Natural killer cell treated with Interleukin-12 subunit alpha and Interleukin-12 subunit beta and Interleukin-15 and Interleukin-18, amount 100 ng/mL, for 72 hours (primary cell): ENCODE measurements at regions not wholly inside any gene's neighbourhood (a gene's known extent, or its start where the extent isn't known, plus 50 kb on each side); places are given as distances from the start of the nearest gene placed in this dataset.
A peak's percentile ranks its signal among the peaks of the same experiment; 100 is the strongest.
"Not testable (repeated sequence)": the region's sequence is repeated elsewhere in the genome, so short reads cannot be mapped to it uniquely, and the experiment has no call there.

Source experiments
- ATAC-seq, 2 donors: fragments of 150-1000 bp; cut with Tn5 transposase in 1 of 2; sonication (Bioruptor Pico), chemical (Tn5 transposase) in 1 of 2; 2 replicates each; pipeline ENCODE4 v1.10.0; 2021
- DNase-seq: peaks from one replicate; pipeline ENCODE4 v3.0.0; 2022; ENCODE audit warnings: low spot score
- H3K27ac Mint-ChIP-seq, 2 donors: 1 replicate in 1 of 2; 2 replicates in 1 of 2; pipeline ENCODE4 v1.8.0; 2022; ENCODE audit warnings: mixed read lengths in 2 of 2, mild to moderate bottlenecking in 1 of 2, moderate library complexity in 1 of 2
- H3K27me3 Mint-ChIP-seq, 2 donors: 1 replicate in 1 of 2; 2 replicates in 1 of 2; pipeline ENCODE4 v1.8.0; 2022; ENCODE audit warnings: mixed read lengths in 2 of 2
- H3K36me3 Mint-ChIP-seq: one replicate; pipeline ENCODE4 v1.8.0; 2022; ENCODE audit warnings: mixed read lengths
- H3K4me1 Mint-ChIP-seq, 2 donors: 1 replicate in 1 of 2; 2 replicates in 1 of 2; pipeline ENCODE4 v1.8.0; 2022; ENCODE audit warnings: low read depth in 2 of 2, mixed read lengths in 2 of 2, mild to moderate bottlenecking in 1 of 2
- H3K4me3 Mint-ChIP-seq: one replicate; pipeline ENCODE4 v1.8.0; 2022; ENCODE audit warnings: mixed read lengths
- H3K9me3 Mint-ChIP-seq: 2 replicates; pipeline ENCODE4 v1.8.0; 2022; ENCODE audit warnings: mixed read lengths

DNA sequence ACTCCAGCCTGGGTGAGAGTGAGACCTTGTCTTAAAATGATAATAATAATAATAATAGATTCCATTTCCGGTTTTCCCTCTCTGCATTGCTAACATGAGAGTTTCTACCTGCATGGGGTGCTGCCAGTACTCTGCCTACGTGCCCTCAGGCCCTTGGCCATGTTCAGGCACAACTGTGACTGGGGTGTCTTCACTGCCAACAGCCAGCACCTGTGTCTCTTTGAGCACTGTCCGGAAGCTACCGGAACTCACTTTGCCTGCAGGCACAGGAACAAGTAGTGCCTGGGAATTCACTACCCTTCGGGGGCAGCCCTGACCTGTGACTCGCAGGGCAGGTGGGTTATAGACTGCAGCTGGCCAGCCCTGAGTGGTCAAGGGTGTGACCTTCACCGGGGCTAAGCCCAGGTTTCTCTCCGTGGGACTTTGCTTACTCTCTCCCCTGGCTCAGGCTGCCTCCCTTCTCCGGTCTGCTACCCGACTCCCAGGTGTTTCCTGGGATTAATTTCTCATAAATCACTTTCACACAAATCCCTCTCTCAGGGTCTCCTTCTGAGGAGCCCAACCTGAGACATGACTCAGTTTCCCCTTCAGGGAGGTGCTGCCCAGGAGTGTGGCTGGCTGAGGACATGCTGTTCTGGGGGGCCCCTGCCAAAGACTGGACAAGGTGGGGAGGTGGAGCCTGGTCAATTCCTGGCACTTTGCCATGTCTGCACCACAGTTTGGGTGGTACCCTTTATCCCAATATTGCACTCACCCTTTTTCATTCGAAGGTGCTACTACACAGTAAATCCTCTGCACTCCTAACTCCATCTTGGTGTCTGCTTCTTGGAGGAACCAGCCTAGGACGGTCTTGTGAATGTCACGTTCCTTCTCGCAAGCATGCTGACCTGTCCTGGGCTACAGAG lies 79.5 kb upstream of the RALGAPA2 start:
- Mint-ChIP-seq H3K27ac (no peak overlapping the region), H3K4me3 (no peak overlapping the region), H3K27me3 (peaks cover 10 to 20% of the 10 kb centered on the region in 2 donors), H3K36me3 (no peaks in the 10 kb centered on the region), H3K9me3 (no peaks in the 10 kb centered on the region), H3K4me1 (no peaks in the 10 kb centered on the region)
- no peak for DNase-seq
- ATAC-seq = no peak

DNA sequence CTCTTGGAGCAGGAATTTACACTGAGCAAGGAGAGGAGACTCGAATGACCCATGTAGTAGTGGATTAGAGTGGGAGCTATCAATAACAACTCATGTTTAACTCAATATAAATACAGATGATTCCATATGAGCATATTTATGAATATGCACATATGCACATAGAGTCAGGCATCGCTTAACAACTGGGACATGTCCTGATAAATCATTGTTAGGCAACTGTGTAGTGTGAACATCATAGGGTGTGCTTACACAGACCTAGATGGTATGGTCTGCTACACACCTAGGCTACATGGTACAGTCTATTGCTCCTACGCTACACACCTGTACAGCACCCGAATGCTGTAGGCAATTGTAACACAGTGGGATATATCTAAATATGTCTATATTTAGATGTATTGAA lies 75.9 kb upstream of the RALGAPA2 start:
- ATAC-seq (no peak), DNase-seq (no peak)
- H3K9me3 Mint-ChIP-seq = no peaks in the 10 kb centered on the region
- H3K36me3 Mint-ChIP-seq = no peaks in the 10 kb centered on the region
- H3K4me3 Mint-ChIP-seq = no peak overlapping the region
- peaks cover 5 to 21% of the 10 kb centered on the region in 2 donors for H3K27me3 Mint-ChIP-seq
- H3K27ac Mint-ChIP-seq = no peak overlapping the region
- H3K4me1 Mint-ChIP-seq = no peaks in the 10 kb centered on the region

DNA sequence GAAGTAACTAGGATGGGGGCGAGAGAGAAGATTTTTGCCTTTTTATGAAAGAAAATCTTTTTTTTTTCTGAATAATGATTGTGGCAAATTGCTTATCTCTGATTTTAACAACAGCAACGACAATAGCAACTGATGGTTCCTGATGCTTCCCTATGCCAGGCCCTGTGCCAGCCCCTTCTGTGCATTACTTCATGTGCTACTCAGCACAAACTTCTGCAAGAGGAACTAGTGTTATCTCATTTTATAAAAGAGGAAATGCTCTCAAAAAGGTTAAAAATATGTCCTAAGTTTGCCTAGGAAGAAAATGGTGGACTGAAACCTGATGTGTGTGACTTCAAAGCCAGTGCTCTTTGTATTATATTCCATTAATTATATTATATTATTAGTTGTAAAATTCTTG lies 74.0 kb upstream of the RALGAPA2 start:
- DNase-seq (no peak), ATAC-seq (no peak)
- no peak overlapping the region for H3K27ac Mint-ChIP-seq
- H3K4me1 Mint-ChIP-seq = no peaks in the 10 kb centered on the region
- no peaks in the 10 kb centered on the region for H3K9me3 Mint-ChIP-seq
- H3K27me3 Mint-ChIP-seq = peaks cover 6 to 21% of the 10 kb centered on the region in 2 donors
- no peak overlapping the region for H3K4me3 Mint-ChIP-seq
- no peaks in the 10 kb centered on the region for H3K36me3 Mint-ChIP-seq

DNA sequence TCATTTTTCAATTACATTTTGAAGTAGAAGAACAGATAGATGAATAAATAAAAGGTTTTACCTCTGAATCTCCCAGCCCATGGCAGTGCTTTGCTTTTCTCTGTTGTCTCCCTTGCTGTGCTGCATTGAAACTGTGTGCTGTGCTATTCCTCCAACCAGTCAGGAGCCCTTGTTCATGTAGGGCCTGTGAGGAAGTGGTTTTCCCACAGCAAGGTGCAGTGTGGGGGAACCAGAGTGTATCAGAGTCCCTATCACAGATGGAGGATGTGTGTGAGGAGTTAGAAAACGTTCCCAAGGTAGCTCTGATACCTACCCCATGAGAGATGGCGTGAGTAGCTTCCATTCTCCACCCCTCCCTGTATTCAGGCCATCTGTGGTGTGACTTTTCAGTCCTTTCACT lies 72.8 kb upstream of the RALGAPA2 start:
- ATAC-seq (peak in 1 of 2 donors; percentile 3), DNase-seq (no peak)
- H3K9me3 Mint-ChIP-seq = no peaks in the 10 kb centered on the region
- H3K36me3 Mint-ChIP-seq = no peaks in the 10 kb centered on the region
- peaks cover 6 to 21% of the 10 kb centered on the region in 2 donors for H3K27me3 Mint-ChIP-seq
- H3K27ac Mint-ChIP-seq = no peak overlapping the region
- no peak overlapping the region for H3K4me3 Mint-ChIP-seq
- peaks cover 5 to 10% of the 10 kb centered on the region in 2 donors for H3K4me1 Mint-ChIP-seq

DNA sequence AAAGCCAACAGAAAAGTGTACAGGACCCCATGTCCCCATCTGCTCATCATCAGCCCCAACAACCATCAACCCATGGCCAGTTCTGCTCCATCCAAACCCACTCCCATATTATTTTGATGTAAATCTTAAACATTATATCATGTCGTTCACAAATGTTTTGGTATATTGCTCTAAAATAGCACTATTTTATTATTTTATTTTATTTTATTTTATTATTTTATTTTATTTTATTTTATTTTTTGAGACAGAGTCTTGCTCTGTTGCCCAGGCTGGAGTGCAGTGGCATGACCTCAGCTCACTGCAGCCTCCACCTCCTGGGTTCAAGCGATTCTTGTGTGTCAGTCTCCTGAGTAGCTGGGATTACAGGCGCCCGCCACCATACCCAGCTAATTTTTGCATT lies 72.0 kb upstream of the RALGAPA2 start:
- not testable (repeated sequence) for H3K4me3 Mint-ChIP-seq, H3K27ac Mint-ChIP-seq, H3K9me3 Mint-ChIP-seq, DNase-seq, H3K36me3 Mint-ChIP-seq, ATAC-seq
- Mint-ChIP-seq H3K4me1 (peaks cover 8 to 15% of the 10 kb centered on the region in 2 donors), H3K27me3 (peaks cover 6 to 19% of the 10 kb centered on the region in 2 donors)

DNA sequence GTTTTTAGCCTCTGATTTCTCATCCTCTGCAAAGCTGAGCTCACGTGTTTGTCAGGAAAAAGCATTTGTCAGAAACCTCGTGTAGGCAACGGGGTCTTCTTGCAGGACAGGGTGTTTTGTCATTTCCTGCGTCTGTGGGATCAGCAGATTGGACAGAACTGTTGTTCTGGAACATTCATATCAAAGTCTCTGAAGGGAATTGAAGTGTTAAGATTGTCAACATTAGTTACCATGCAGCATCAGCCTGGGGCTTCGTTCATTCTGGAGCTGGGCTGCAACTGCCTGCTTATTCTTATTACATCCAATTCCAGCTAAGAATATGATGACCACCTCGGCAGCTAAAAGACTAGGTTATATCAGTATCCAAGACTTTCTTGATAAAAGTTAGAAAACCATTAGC lies 71.0 kb upstream of the RALGAPA2 start:
- Mint-ChIP-seq H3K9me3 (no peaks in the 10 kb centered on the region), H3K4me1 (peaks cover 8 to 15% of the 10 kb centered on the region in 2 donors), H3K36me3 (no peaks in the 10 kb centered on the region), H3K27ac (no peak overlapping the region), H3K4me3 (no peak overlapping the region), H3K27me3 (peaks cover 2 to 11% of the 10 kb centered on the region in 2 donors)
- ATAC-seq (no peak), DNase-seq (no peak)

DNA sequence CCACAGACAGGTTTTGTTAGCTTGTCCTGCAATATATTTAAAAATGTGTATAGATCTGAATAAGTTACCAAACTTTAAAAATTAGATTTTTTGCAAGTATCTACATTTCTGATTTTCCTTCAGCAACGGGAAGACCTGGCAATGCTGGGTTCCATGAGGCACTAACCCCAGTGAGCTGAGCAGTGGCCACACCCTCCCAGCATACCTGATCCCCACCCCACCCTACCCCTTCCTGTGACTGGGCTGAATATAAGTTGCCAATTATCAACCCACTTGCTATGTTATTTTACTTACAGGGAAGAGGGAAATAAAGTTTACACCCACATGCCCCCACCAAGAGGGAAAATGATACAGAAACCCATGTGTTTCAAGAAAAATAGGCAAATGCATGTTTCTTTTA lies 70.3 kb upstream of the RALGAPA2 start:
- Mint-ChIP-seq H3K4me3 (no peak overlapping the region), H3K36me3 (no peaks in the 10 kb centered on the region), H3K27me3 (peaks cover 2 to 10% of the 10 kb centered on the region in 2 donors), H3K9me3 (no peaks in the 10 kb centered on the region), H3K27ac (no peak overlapping the region), H3K4me1 (peaks cover 8 to 15% of the 10 kb centered on the region in 2 donors)
- ATAC-seq (no peak), DNase-seq (no peak)

DNA sequence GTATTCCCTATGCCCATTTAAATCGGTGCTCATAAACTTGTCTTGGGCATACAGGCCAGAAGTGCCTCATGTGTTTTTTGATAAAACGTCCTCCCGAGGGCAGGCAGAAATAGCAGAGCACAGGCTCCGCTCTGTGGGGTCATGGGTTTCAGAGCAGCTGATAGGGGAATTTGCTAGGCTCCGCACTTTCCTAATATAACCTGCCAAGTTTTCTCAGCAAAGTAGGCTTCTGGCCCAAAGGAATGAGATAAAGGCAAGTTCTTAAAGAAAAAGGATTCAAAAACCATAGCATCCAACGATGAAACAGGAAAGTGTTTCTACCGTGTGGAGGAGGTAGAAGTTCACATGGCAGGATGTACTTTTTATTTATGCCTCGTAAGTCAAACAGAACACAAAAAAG lies 69.8 kb upstream of the RALGAPA2 start:
- Mint-ChIP-seq H3K4me1 (peaks cover 8 to 15% of the 10 kb centered on the region in 2 donors), H3K27me3 (peaks cover 2 to 5% of the 10 kb centered on the region in 2 donors), H3K36me3 (no peaks in the 10 kb centered on the region), H3K9me3 (no peaks in the 10 kb centered on the region), H3K27ac (no peak overlapping the region), H3K4me3 (no peak overlapping the region)
- ATAC-seq (no peak), DNase-seq (no peak)

DNA sequence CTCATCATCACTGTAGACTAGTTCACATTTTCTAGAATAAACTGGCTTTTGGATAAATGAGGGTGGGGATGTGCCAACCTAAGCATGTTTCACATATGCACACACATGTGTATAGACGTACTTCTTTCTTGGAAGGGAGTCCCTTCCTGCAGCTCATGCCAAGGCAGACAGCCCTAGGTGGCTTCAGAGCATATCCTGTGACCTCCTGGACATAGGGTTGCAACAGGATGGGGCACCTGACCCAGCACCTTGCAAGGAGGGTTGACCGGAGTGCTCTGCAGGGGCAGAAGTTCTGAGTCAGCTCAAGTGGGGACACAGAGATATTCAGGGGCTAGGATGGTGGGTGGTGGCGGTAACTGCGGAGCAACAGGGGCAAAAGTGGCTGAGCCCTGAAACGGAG lies 68.6 kb upstream of the RALGAPA2 start:
- DNase-seq (no peak), ATAC-seq (no peak)
- no peaks in the 10 kb centered on the region for H3K9me3 Mint-ChIP-seq
- H3K4me3 Mint-ChIP-seq = no peak overlapping the region
- H3K4me1 Mint-ChIP-seq = peaks cover 8 to 15% of the 10 kb centered on the region in 2 donors
- H3K27ac Mint-ChIP-seq = no peak overlapping the region
- peaks cover 0 to 2% of the 10 kb centered on the region in 2 donors for H3K27me3 Mint-ChIP-seq
- H3K36me3 Mint-ChIP-seq = no peaks in the 10 kb centered on the region

DNA sequence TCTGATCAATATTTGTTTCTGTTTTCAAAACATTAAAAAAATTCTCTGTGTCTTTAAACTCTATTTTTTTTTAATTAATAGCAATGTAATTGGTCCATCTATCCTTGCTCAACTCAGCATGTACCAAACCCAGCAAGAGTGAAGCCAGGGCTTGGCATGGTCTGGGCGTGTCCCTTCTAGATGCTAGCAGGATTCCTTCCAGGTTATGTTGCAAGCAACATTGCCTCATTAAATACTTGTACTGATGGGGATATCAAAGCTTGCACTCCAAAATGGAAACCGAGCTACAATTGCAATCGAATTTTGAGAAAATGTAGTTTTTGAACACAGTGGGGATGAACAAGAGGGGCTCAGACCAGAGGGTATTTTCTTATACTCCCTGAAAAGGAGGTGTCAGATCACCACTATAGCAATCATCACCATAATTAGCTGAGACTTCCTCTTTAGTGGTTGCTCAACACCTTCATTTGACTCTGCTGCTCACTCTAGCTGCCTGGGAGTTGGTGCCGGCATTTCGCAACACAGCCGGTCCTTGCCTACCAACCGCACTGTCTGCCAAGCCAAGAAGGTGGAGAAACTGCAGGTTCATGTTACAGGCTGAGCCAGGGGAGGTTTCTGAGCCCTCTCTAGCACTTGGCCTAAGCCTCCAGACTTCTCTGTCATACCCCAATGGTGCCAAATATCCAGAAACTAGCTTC lies 67.8 kb upstream of the RALGAPA2 start:
- H3K4me1 Mint-ChIP-seq = peaks cover 8 to 15% of the 10 kb centered on the region in 2 donors
- H3K36me3 Mint-ChIP-seq = no peaks in the 10 kb centered on the region
- peak; percentile 91 to 95 for ATAC-seq
- no peak overlapping the region for H3K4me3 Mint-ChIP-seq
- H3K27me3 Mint-ChIP-seq = peaks cover 0 to 2% of the 10 kb centered on the region in 2 donors
- no peaks in the 10 kb centered on the region for H3K9me3 Mint-ChIP-seq
- H3K27ac Mint-ChIP-seq = no peak overlapping the region
- peak; percentile 80 for DNase-seq

DNA sequence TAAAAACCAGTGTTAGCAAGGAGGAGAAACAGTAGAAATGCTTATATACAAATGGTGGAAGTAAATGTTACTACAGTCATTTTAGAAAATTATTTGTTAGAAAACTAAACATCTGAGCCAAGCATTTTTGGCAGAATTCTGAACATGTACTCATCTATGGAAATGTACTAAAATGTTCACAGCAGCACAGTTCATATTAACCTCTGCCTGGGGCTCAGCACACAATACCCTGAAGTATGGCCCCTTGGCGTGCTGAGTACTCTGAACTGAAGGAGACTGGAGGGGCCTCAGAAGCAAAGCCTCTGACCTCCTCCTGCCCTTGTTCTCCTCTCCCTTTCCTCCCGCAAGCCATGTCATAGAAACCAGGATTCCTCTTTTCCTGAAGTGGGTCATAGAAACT lies 66.2 kb upstream of the RALGAPA2 start:
- H3K27ac Mint-ChIP-seq = no peak overlapping the region
- ATAC-seq (no peak), DNase-seq (no peak)
- H3K4me1 Mint-ChIP-seq = peaks cover 8 to 15% of the 10 kb centered on the region in 2 donors
- no peak overlapping the region for H3K4me3 Mint-ChIP-seq
- peaks cover 10 to 13% of the 10 kb centered on the region in 2 donors for H3K27me3 Mint-ChIP-seq
- H3K36me3 Mint-ChIP-seq = no peaks in the 10 kb centered on the region
- H3K9me3 Mint-ChIP-seq = no peaks in the 10 kb centered on the region

DNA sequence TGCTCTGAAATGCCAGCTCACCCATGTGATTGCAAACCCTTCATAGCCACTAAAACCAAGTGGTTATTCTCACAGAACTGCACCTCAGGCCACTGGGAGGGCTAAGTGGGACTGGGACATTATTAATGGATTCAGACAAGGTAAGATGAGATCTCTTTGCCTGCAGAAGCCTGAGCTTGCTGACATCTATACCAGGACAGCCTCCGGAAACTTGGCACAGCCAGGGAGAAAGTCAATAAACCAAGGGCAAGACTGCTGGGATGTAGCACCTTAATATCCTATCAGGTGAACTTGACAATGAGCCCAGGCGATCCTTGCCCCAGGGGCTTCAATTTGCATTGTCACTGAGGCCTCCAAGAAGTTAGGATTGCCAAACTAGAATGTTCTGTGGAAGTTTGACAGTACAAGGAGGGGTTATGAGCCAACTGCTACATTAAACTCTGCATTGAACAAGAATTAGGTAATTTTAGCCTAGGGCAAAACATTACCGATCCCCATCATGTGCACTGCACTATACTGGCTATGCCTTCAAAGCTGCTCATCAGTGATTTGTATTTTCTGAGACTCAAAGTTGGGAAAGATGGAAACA lies 60.1 kb upstream of the RALGAPA2 start:
- H3K27me3 Mint-ChIP-seq = peaks cover 13 to 15% of the 10 kb centered on the region in 2 donors
- no peak overlapping the region for H3K4me3 Mint-ChIP-seq
- H3K27ac Mint-ChIP-seq = no peak overlapping the region
- peaks cover 0 to 4% of the 10 kb centered on the region in 2 donors for H3K4me1 Mint-ChIP-seq
- H3K36me3 Mint-ChIP-seq = no peaks in the 10 kb centered on the region
- H3K9me3 Mint-ChIP-seq = no peaks in the 10 kb centered on the region
- no peak for ATAC-seq
- no peak for DNase-seq

DNA sequence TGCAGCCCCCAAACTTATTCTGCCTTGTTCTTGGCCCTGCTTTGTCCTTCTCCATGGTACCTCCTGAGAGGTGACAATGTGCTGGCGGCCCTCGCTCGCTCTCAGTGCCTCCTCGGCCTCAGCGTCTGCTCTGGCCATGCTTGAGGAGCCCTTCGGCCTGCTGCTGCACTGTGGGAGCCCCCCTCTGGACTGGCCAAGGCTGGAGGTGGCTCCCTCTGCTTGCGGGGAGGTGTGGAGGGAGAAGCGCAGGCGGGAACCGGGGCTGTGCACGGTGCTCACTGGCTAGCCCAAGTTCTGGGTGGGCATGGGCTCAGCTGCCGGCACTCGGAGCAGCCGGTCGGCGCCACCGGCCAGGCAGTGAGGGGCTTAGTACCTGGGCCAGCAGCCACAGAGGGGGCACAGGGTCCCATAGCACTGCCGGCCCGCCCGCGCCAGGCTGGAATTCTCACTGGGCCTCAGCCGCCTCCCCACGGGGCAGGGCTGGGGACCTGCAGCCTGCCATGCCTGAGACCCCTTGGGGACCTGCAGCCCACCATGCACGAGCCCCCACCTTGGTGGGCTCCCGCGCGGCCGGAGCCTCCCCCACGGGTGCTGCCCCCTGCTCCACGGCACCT lies 55.9 kb upstream of the RALGAPA2 start:
- no peak overlapping the region for H3K4me3 Mint-ChIP-seq
- H3K27me3 Mint-ChIP-seq = peaks cover 16% of the 10 kb centered on the region in 2 donors
- ATAC-seq (no peak), DNase-seq (no peak)
- H3K9me3 Mint-ChIP-seq = no peaks in the 10 kb centered on the region
- H3K4me1 Mint-ChIP-seq = peaks cover 0 to 4% of the 10 kb centered on the region in 2 donors
- no peaks in the 10 kb centered on the region for H3K36me3 Mint-ChIP-seq
- no peak overlapping the region for H3K27ac Mint-ChIP-seq
